Stimulated activated CD8-positive, alpha-beta memory T cell treated with anti-CD3 and anti-CD28 coated beads, Interleukin-2, amount 100 ng/mL, for 1 hour (primary cell): ENCODE measurements at regions not wholly inside any gene's neighbourhood (a gene's known extent, or its start where the extent isn't known, plus 50 kb on each side); places are given as distances from the start of the nearest gene placed in this dataset.

Experiments
- DNase-seq, 2 donors: peaks; one replicate each; pipeline ENCODE4 v3.0.0-alpha.2; 2020; ENCODE audit warnings: low read depth in 2 of 2

GRCh38 chr5:74576941-74577456, 63.5 kb downstream of the ENC1 start:
- no peak for DNase-seq

GRCh38 chr5:74575741-74576538, 64.6 kb downstream of the ENC1 start:
- DNase-seq, result no peak

- DNase-seq, result no peak
Observed at GRCh38 chr5:74570250-74570649, 70.3 kb downstream of the ENC1 start.

- DNase-seq, result no peak
Observed at GRCh38 chr5:74567411-74567995, 73.0 kb downstream of the ENC1 start.

GRCh38 chr5:74562122-74562521, 78.4 kb downstream of the ENC1 start:
- DNase-seq, result no peak

- DNase-seq, result no peak
Observed at GRCh38 chr5:74560245-74560644, 80.3 kb downstream of the ENC1 start.

- no peak for DNase-seq
Observed at GRCh38 chr5:74556631-74557595, 83.6 kb downstream of the ENC1 start.

GRCh38 chr5:74556006-74556405, 84.5 kb downstream of the ENC1 start:
- DNase-seq, result no peak

GRCh38 chr5:74552101-74552500, 88.4 kb downstream of the ENC1 start:
- DNase-seq, result no peak

GRCh38 chr5:74550927-74551326, 89.6 kb downstream of the ENC1 start:
- DNase-seq, result no peak

GRCh38 chr5:74549384-74549783, 91.1 kb downstream of the ENC1 start:
- DNase-seq, result no peak

- DNase-seq, result no peak
Observed at GRCh38 chr5:74546796-74547195, 93.7 kb downstream of the ENC1 start.

GRCh38 chr5:74544811-74545210, 95.7 kb downstream of the ENC1 start:
- DNase-seq, result no peak

- DNase-seq, result no peak
Observed at GRCh38 chr5:74543162-74543995, 97.1 kb downstream of the ENC1 start.

GRCh38 chr5:74542482-74542881, 98.0 kb downstream of the ENC1 start:
- DNase-seq, result no peak

GRCh38 chr5:74541381-74541781, 99.1 kb downstream of the ENC1 start:
- no peak for DNase-seq

- DNase-seq, result no peak
Observed at GRCh38 chr5:74540622-74541021, 99.9 kb downstream of the ENC1 start.

- DNase-seq, result no peak
Observed at GRCh38 chr5:74539986-74540385, 100.5 kb downstream of the ENC1 start.

- DNase-seq, result no peak
Observed at GRCh38 chr5:74538206-74538661, 102.3 kb downstream of the ENC1 start.

GRCh38 chr5:74536658-74537057, 103.9 kb downstream of the ENC1 start:
- no peak for DNase-seq

- no peak for DNase-seq
Observed at GRCh38 chr5:74535926-74536325, 104.6 kb downstream of the ENC1 start.
